GM04503 (cell line): ENCODE measurements at regions not wholly inside any gene's neighbourhood (a gene's known extent, or its start where the extent isn't known, plus 50 kb on each side); places are given as distances from the start of the nearest gene placed in this dataset.
A peak's percentile ranks its signal among the peaks of the same experiment; 100 is the strongest.

Source experiments
- DNase-seq: peaks from one replicate; pipeline ENCODE4 v3.0.0-alpha.2; 2012; ENCODE audit warnings: low read depth

DNA sequence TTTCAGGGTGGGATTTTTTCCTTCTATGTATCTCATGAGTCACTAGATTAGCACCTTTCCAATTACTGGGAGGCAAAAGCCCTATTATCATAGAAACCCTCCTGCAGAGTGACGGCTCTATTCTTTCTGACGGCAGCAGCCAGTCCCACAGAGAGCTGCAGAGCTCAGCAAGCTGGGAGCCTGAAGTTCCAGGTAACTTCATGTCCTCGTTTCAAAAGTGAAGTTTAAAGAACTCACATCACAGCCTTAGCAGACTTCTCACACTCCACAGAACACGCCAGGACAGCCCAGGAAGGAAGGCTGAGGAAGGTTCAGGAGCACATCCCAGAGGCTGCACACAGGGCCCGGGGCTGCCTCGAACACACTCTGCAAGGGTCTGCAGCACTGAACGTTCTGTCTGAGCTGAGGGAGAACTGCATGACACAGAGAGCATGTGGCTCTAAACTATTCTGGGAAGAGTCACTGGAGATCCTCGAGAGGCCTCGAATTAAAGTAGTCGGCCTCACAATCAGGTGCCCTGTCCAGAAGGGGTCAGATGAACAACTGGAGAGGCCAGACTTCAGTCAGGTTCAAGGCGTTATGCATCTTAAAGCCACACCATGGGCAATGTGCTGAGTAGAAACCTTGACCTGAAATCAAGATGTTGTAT is 104.2 kb upstream of the DRD2 start:
- DNase-seq, result no peak

DNA sequence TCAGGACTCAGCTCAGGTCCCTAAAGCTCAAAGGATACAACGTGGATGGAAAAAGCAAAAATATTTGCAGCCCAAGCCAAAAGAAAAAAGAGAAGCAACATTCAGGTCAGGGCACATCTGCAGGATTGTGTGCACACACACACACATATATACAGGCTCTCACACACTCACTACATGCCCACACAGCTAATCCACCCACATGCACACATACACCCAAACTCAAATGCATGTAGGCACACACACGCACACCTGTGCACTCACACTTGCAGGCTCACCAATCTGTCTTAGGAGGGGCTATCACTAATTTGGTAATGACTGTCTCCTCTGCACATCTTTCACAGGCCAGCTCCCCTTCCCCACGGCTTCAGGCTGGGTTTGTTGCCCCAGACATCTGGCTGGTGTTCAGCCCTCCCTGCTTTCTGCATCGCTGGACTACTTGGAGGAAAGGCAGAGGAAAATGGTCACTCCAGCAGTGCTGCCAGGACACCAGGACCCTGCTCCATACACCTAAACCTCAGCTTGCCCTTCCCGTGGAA is 103.6 kb upstream of the DRD2 start:
- DNase-seq, result no peak

- no peak for DNase-seq
Observed at GRCh38 chr11:113578033-113578380, 102.8 kb upstream of the DRD2 start.

DNA sequence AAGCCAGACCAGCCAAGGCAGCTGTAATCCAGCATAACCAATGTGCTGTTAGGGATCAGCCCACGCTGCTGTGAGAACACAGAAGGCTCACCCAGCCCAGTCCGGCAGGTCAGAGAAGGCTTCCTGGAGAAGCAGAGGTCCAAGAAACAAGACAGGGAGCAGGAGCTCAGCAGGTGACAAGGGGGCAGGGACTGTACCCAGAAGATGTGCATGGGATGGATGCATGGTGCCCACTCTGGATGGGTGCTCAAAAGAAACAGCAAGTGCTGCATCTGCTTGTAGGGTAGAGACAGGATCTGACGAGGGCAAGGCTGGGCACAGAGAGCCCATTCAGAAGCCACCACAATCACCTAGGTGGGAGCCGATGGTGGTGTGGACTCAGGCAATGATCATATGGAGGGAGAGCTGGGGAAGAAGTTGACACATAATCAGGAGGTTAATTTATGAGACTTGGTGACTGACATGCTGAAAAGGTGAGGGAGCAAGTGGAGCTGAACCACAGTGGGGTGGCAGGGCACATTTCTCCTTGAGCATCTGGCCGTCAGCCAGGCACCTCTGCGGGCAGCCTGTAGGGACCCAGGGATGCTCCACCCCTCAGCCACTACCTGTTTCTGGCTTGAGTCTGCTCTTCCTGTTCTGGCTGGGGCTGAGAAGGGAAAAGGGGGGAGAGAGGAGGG is 102.3 kb upstream of the DRD2 start:
- DNase-seq, result no peak

DNA sequence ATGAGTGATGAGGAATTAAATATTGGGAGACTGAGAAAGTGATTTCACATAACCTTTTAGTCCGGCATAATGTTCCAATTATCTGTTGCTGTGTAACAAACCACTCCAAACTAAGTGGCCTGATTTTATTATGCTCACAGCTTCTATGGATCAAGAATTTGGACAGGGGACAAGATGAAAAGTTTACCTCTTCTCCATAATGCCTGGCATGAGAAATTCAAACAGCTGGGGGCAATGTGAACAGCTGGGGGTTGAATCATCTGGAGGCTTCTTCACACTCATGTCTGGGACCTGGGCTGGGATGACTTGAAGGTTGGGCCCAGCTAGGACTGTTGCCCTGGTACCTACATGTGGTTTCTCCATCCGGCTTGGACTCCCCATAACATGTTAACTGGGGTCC is 99.4 kb upstream of the DRD2 start:
- DNase-seq, result no peak

- no peak for DNase-seq
Observed at GRCh38 chr11:113574171-113574570, 99.0 kb upstream of the DRD2 start.

DNA sequence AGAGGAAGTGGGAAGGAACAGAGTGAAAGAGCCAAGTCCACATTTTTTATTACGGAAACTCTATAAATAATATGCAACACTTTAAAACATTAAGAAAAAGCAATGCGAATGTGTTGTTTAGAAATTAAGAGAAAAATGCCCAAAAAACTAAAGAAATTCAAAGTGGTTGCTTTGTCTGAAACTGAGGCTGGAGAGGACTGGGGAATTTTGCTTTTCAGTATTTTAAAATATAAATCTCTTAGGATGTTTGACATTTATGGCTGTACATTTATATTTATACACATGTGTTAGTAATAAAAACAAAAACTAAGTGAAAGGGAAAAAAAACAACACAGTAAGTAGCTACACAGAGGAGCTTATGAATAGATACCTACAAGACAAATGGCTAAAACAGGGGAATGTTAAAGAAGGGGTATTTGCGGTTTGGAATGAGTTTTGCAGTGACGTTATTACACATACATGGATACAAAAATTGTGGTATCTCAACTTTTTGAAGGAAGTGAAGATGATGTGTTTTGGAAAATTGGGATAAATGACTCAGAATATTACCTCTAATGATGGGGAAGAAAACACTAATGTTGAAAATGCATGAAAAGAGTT is 97.0 kb upstream of the DRD2 start:
- peak; percentile 20 for DNase-seq

GRCh38 chr11:113571531-113571930 is 96.3 kb upstream of the DRD2 start:
- no peak for DNase-seq

DNA sequence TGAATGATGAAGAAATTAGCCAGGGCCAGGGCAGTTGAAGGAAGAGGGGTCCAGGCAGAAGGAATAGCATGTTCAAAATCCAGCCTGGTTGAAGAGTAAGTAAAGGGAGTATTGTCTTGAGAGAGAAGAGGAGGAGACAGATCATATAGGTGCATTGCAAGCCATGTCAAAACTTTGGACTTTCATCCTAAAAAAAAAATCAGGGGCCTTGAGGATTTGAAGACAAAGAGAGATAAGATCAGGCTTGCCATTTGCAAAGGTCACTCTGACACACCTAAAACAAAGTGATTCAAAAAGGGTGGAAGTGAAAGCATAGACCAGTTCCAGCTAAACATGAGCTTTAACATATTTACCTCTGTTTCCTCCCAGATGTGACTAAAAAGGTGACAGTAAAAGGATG is 95.7 kb upstream of the DRD2 start:
- DNase-seq, result no peak

DNA sequence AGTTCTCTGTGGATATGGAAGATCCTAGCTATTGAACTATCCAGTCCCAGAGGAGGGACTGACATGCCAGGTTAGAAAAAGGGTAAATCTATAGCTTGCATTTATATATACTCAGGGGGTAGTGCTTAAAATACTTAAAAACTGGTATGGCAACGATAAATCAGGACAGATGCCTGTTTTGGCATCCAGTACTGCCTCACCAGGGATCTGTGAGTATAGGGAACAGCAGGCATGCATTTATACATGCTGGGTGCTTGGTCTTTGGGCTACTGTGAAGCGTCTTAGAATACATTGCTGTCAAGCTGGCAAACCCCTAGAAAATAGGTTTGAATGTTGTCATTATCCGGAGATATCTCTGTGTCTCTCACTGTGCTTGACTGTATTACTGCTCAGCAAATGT is 94.2 kb upstream of the DRD2 start:
- DNase-seq, result no peak

GRCh38 chr11:113568566-113568965 is 93.4 kb upstream of the DRD2 start:
- no peak for DNase-seq

DNA sequence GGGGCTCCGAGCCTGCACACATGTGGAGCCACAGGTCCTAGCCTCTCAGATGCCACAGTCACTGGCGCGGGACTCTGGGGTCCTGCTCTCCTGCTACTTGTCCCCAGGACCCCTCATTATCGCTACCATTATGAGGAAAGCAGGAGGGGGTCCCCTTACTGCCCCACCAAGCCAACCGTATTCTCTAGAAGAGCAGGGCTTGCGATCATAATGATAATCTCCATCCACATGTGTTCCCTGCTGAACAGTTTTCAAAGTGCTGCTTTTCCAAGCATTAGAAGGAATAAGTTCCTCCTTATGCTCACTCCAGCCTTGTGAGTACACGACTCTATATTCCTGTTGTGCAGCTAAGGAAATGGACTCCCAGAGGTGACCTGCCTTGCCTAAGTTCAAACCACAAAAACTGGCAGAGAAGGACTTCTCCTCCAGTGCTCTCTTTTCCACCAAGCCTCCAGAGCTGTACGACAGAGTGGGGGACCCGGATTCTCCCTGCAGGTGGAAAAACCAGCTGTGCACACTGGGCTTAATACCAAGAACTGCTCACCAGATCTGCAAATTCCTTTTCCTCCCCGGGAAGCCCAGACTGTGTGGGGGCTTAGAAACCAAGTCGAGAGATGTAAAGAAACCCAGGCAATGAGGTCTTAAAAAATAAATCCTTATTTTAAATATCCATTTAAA is 92.8 kb upstream of the DRD2 start:
- DNase-seq, result no peak

GRCh38 chr11:113567097-113567496 is 91.9 kb upstream of the DRD2 start:
- DNase-seq, result no peak

GRCh38 chr11:113564527-113565130 is 89.4 kb upstream of the DRD2 start:
- no peak for DNase-seq

- no peak for DNase-seq
Observed at GRCh38 chr11:113563766-113564526, 88.7 kb upstream of the DRD2 start.

- DNase-seq, result no peak
Observed at GRCh38 chr11:113562981-113563461, 87.8 kb upstream of the DRD2 start.

GRCh38 chr11:113562576-113562975 is 87.4 kb upstream of the DRD2 start:
- DNase-seq, result no peak

DNA sequence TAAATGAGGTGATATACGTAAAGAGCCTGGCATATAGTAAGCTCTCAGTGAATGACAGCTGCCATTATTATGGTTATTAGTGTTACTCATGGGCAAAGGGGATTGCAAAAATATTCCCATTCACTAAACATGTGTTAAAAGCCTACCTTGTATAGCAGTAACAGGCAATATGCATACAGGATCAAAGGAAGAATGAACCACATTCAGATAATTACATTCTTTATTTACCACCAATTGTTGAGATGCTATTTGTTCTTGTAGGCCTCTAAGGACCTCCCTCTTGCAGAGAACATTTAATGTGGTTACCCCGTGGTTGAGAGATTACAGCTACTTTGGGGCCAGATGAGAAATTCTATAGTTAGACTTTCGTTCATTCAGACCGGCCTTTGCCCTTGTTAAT is 82.7 kb upstream of the DRD2 start:
- DNase-seq, result no peak

DNA sequence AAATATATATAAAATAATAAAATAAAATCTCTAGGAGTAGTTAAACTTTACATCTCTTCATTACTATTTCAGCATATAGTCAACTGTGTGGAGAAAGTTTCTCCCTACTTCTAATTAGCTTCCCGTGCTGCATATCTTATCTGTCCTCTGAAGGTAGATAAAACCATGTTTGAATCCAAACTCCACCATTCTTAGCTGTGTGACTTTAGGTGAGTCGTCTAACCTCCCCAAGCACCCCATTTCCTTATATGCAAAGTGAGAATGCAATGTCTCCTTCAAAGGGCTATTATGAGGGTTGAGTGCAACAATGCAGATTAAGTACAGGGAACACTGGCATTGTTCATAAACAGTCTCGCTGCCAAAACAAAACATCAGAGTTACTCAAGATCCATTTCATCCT is 80.8 kb upstream of the DRD2 start:
- DNase-seq, result no peak

GRCh38 chr11:113555071-113555619 is 79.9 kb upstream of the DRD2 start:
- no peak for DNase-seq

DNA sequence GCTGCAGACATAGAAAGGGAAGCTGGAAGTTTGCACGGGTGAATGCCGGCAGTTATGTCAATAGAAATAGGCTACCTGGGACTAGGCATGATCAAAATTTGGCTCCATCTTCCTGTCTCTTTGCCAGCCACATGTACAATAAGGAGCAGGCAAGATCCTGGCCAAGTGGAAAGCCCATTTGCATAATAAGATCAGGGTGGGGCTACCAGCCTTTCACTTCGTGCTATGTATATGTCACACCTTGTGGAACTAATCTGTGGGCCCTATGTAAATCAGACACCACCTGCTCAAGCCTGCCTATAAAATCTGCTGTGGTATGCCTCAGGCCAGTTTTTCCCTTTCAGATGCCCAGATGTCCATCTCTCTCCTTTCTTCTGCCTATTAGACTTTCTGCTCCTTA is 79.3 kb upstream of the DRD2 start:
- DNase-seq, result no peak
